Ascending aorta (tissue), 2 donors: ENCODE measurements at regions not wholly inside any gene's neighbourhood (a gene's known extent, or its start where the extent isn't known, plus 50 kb on each side); places are given as distances from the start of the nearest gene placed in this dataset.

ENCODE experiments used
- DNase-seq, 2 donors: peaks; one replicate each; pipeline ENCODE4 v3.0.0-alpha.2; 2019; ENCODE audit warnings: low spot score in 2 of 2
- H3K27ac ChIP-seq, 2 donors: fragments of 200-600 bp; sonication (generic); one replicate each; pipeline ENCODE4 v1.5.1; 2016 to 2017; ENCODE audit warnings: mild to moderate bottlenecking in 1 of 2
- H3K27me3 ChIP-seq: fragments of 200-600 bp; sonication (generic); one replicate; pipeline ENCODE4 v1.5.1; 2017
- H3K36me3 ChIP-seq, 2 donors: fragments of 200-600 bp; sonication (generic); one replicate each; pipeline ENCODE4 v1.5.1; 2016
- H3K4me1 ChIP-seq, 2 donors: fragments of 200-600 bp; sonication (generic); one replicate each; pipeline ENCODE4 v1.5.1; 2016 to 2017; ENCODE audit warnings: mild to moderate bottlenecking in 1 of 2
- H3K4me3 ChIP-seq, 2 donors: fragments of 200-600 bp; sonication (generic); one replicate each; pipeline ENCODE4 v1.5.1; 2016 to 2017; ENCODE audit warnings: mild to moderate bottlenecking in 1 of 2
- H3K9me3 ChIP-seq, 2 donors: fragments of 200-600 bp; sonication (generic); one replicate each; pipeline ENCODE4 v1.5.1; 2016
- intact Hi-C: fragments of 100-400 bp; cut with DNase I; formaldehyde crosslinking; loops from one replicate; pipeline ENCODE4 v1.15.1; 2023
- TF ChIP-seq, protein P1 (sequence below), 3 experiments: fragments of 200-600 bp in 2 of 3; fragments of 450-650 bp in 1 of 3; sonication (generic) in 2 of 3; IDR thresholded peaks; one replicate each; pipeline ENCODE4 v1.5.1; 2016 to 2019; ENCODE audit warnings: antibody characterized with exemption in 3 of 3, mild to moderate bottlenecking in 1 of 3, moderate library complexity in 1 of 3

DNA sequence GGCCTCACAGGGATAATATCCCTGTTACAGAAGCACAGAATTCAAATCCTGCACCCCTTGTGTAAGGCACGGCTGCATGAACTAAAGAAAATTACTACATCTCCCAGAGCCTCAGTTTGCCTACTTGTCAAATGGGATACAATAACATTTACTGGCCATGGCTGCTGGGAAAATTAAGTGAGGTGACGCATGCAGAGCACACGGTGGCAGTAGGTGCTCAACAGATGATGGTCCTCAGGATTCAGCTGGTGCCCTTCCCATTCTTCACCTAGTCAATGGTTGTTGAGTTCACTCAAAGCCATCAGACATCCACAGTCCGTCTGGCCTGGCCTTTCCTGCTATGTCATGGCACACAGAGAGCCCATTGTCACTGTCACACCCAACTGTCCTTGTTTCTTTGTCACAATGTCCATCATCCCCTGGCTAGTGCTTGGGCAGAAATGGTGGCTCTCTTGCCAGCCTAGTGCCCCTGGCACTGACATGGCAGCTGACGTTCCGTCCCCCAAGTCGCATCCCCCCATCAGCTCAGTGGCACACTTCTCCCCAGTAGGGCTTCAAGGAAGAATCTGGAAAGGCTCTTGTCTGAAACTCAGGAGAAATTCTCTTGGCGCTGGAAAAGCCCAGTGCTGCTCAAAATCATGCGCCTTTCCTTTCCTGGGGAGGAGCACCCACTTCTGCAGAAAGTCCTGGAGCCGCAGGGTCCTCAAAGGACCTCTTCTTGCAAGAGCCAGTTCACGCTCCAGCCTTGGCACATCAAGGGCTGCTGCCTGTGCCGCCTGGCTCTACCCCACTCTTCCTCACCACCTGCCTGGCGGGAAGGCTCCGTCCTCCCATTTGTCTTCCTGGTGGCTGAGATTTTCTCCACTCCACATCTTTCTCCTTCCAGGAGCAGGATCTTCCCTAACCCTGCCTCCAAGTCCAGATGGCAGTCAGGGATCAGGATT, 55.9 kb upstream of the SLC66A3 start:
- H3K4me3 ChIP-seq, result no peak overlapping the region
- H3K27ac ChIP-seq, result no peak overlapping the region
- H3K27me3 ChIP-seq, result no peaks in the 10 kb centered on the region
- intact Hi-C loops, result no loop called here
- DNase-seq, result peak in 1 of 2 donors; percentile 35
- H3K9me3 ChIP-seq, result no peaks in the 10 kb centered on the region
- TF ChIP-seq, protein P1, sequence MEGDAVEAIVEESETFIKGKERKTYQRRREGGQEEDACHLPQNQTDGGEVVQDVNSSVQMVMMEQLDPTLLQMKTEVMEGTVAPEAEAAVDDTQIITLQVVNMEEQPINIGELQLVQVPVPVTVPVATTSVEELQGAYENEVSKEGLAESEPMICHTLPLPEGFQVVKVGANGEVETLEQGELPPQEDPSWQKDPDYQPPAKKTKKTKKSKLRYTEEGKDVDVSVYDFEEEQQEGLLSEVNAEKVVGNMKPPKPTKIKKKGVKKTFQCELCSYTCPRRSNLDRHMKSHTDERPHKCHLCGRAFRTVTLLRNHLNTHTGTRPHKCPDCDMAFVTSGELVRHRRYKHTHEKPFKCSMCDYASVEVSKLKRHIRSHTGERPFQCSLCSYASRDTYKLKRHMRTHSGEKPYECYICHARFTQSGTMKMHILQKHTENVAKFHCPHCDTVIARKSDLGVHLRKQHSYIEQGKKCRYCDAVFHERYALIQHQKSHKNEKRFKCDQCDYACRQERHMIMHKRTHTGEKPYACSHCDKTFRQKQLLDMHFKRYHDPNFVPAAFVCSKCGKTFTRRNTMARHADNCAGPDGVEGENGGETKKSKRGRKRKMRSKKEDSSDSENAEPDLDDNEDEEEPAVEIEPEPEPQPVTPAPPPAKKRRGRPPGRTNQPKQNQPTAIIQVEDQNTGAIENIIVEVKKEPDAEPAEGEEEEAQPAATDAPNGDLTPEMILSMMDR (IDR thresholded peaks at IDR 0.05), result no peak
- H3K36me3 ChIP-seq, result no peaks in the 10 kb centered on the region
- no peaks in the 10 kb centered on the region for H3K4me1 ChIP-seq

DNA sequence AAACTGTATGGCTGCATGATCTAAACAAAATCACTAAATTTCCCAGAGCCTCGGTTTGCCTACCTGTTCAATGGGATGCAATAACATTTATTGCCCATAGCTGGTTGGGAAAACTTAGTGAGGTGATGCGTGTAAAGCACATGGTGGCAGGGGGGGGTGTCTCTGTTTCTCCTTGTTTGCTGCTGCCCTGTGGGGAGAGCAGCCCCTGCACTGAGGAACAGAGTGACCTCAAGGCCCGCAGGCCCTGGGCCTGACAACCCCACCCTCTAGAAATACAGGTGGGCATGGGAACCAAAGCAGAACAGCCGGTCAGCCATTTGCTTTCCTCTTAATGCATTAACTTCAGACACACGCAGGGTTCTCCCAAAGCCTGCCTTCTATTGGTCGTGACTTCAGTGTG, 55.1 kb upstream of the SLC66A3 start:
- Histone ChIP-seq H3K27ac (no peak overlapping the region), H3K27me3 (no peaks in the 10 kb centered on the region), H3K36me3 (no peaks in the 10 kb centered on the region), H3K4me1 (no peaks in the 10 kb centered on the region), H3K4me3 (no peak overlapping the region), H3K9me3 (no peaks in the 10 kb centered on the region)
- DNase-seq, result peak in 1 of 2 donors; percentile 25
- intact Hi-C loops, result no loop called here
- TF ChIP-seq, protein P1 (IDR thresholded peaks at IDR 0.05), result no peak

DNA sequence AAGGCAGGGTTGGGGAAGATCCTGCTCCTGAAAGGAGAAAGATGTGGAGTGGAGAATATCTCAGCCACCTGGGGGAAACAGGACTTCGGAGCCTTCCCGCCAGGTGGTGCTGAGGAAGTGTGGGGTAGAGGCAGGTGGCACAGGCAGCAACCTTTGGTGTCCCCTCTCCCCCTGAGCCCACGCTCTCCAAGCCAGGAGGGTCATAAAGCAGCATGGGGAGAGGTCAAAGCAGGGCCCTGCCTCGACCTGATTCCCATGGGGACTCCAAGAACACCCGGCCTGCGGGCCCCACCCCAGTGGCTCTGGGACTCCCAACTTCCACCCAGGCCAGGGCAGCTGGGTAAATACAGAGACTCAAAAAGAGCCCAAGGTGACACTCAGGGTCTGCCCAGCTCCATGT, 54.3 kb upstream of the SLC66A3 start:
- Histone ChIP-seq H3K4me1 (no peaks in the 10 kb centered on the region), H3K27ac (no peak overlapping the region), H3K4me3 (no peak overlapping the region), H3K36me3 (no peaks in the 10 kb centered on the region), H3K9me3 (no peaks in the 10 kb centered on the region), H3K27me3 (no peaks in the 10 kb centered on the region)
- intact Hi-C loops, result no loop called here
- peak in 1 of 2 donors; percentile 45 for DNase-seq
- TF ChIP-seq, protein P1 (IDR thresholded peaks at IDR 0.05), result no peak

DNA sequence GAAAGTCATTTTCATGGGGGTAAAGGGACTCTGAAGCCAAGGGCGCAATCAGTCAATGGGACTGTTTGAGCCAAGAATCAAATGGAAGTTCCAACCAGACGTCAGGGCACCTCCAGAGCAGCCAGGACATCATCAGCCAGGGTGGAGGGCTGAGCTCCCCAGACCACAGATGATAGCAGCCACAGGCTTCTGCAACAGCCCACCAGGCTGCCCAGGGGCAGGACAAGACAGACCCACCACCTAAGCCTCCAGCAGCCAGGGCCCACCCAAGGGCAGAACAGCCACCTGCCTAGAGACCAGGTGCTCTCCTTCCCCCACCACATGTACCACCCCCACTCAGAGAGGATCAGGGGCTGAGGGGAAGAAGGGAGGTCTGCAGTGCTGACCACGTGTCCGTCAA, 53.8 kb upstream of the SLC66A3 start:
- DNase-seq, result no peak
- Histone ChIP-seq H3K9me3 (no peaks in the 10 kb centered on the region), H3K4me1 (no peaks in the 10 kb centered on the region), H3K27me3 (no peaks in the 10 kb centered on the region), H3K4me3 (no peak overlapping the region), H3K27ac (no peak overlapping the region), H3K36me3 (no peaks in the 10 kb centered on the region)
- intact Hi-C loops, result no loop called here
- TF ChIP-seq, protein P1 (IDR thresholded peaks at IDR 0.05), result no peak

DNA sequence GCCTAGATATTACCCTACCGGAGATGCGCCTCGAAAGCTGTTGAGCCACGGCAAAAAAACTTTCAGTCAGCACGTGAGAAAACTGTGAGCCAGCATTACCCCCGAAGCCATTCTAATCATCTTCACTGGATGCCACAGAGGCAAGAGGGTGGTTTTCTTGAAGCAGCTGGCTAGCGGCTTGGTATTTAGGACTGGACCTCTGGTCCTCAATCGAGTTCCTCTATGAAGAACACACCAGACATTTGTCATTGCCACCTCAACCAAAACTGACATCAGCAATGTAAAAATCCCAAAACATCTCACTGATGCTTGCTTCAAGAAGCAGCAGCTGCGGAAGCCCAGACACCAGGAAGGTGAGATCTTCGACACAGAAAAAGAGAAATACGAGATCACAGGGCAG, 52.8 kb upstream of the SLC66A3 start:
- Histone ChIP-seq H3K27me3 (no peaks in the 10 kb centered on the region), H3K27ac (no peak overlapping the region), H3K4me3 (no peak overlapping the region), H3K36me3 (no peaks in the 10 kb centered on the region), H3K9me3 (no peaks in the 10 kb centered on the region), H3K4me1 (no peaks in the 10 kb centered on the region)
- DNase-seq, result peak in 1 of 2 donors; percentile 18
- TF ChIP-seq, protein P1 (IDR thresholded peaks at IDR 0.05), result no peak
- intact Hi-C loops, result no loop called here
